Pancreas (tissue), 10 donors: ENCODE measurements at regions not wholly inside any gene's neighbourhood (a gene's known extent, or its start where the extent isn't known, plus 50 kb on each side); places are given as distances from the start of the nearest gene placed in this dataset.

Source experiments
- ATAC-seq, 4 donors: fragments of 200-7000 bp; cut with Tn5 transposase; one replicate each; pipeline versions ENCODE4 v1.8.0 to v1.9.1; 2020; ENCODE audit warnings: mild to moderate bottlenecking in 4 of 4, moderate library complexity in 4 of 4
- DNase-seq, 6 donors: peaks; one replicate each; pipeline ENCODE4 v3.0.0-alpha.2; 2020
- FAIRE-seq: peaks from 2 replicates; lab custom pipeline; 2012; peaks lifted over from hg19 to GRCh38; lab: Jason Lieb, UNC
- H3K27ac ChIP-seq, 4 donors: fragments of 200-600 bp; sonication (generic); 1 replicate in 3 of 4; 2 replicates in 1 of 4; pipeline versions ENCODE4 v1.5.0 to v1.8.0; 2020
- H3K27me3 ChIP-seq, 4 donors: fragments of 200-600 bp; one replicate each; pipeline ENCODE4 v1.8.0; 2021
- H3K36me3 ChIP-seq, 3 donors: fragments of 200-600 bp; sonication (generic) in 1 of 3; one replicate each; pipeline versions ENCODE4 v1.5.0 to v1.8.0; 2020 to 2021
- H3K4me1 ChIP-seq, 3 donors: fragments of 200-600 bp; one replicate each; pipeline ENCODE4 v1.8.0; 2021
- H3K4me3 ChIP-seq, 4 donors: fragments of 200-600 bp; sonication (generic) in 2 of 4; one replicate each; pipeline versions ENCODE4 v1.5.0 to v1.8.0; 2020 to 2021
- H3K9me3 ChIP-seq, 4 donors: fragments of 200-600 bp; one replicate each; pipeline ENCODE4 v1.8.0; 2021
- WGBS, 2 donors: extraction: QIAGEN DNeasy Blood & Tissue Kit; methylation state at CpG; one replicate each; pipeline ENCODE4 v1.1.7; 2013; 5-methylcytosine and 5-hydroxymethylcytosine counted together
- intact Hi-C, 3 donors: fragments of 100-400 bp; cut with DNase I; formaldehyde crosslinking; loops; one replicate each; pipeline versions ENCODE4 v1.11.1 to v1.14.2; 2022
- TF ChIP-seq, protein P1 (sequence below), 4 donors: fragments of 200-600 bp; sonication (generic) in 3 of 4; IDR thresholded peaks; one replicate each; pipeline versions ENCODE4 v1.5.0 to v1.8.0; 2021; ENCODE audit warnings: antibody characterized with exemption in 4 of 4
- donor health status: healthy with polysubstance abuse.
- donor health status: DM: no; HTN: no; CAD: no; lungs with moderate emphysema.
- donor health status: DM: no; HTN: no; CAD: no.
- donor health status: control.
- donor health status: control.
- donor health status: Bipolar disorder and iron deficiency.
- donor health status: DM: yes; HTN: yes; CAD: no.
- donor health status: DM: no; HTN: no; CAD: no.
- donor health status: DM: no; HTN: no; CAD: no.
- donor health status: DM: yes; HTN: yes; CAD: no.

DNA sequence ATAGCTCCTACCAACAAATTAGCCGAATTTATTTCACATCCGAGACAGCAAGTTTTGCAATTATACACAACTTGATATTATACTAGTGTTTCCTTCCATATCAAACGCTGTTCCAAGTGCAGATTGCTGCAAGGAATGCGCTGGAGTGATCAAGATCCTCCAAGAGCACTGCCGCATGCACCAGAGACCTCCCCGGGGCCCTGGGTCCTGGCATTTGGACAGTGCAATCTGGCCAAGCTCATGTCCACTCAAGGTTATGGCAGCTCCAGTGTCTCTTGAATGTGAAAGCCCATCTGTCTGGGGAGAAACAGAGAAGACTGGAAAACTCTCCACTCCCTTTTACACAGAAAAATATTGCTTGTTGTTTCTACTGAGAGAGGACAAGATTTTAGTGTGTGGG is 111.9 kb downstream of the HSPH1 start:
- DNase-seq = no peak
- Histone ChIP-seq H3K9me3 (no peaks in the 10 kb centered on the region), H3K27me3 (no peaks in the 10 kb centered on the region), H3K4me1 (peaks cover 0 to 4% (median 0%) of the 10 kb centered on the region in 3 donors), H3K36me3 (no peaks in the 10 kb centered on the region), H3K4me3 (no peak overlapping the region), H3K27ac (no peak overlapping the region)
- TF ChIP-seq, protein P1, sequence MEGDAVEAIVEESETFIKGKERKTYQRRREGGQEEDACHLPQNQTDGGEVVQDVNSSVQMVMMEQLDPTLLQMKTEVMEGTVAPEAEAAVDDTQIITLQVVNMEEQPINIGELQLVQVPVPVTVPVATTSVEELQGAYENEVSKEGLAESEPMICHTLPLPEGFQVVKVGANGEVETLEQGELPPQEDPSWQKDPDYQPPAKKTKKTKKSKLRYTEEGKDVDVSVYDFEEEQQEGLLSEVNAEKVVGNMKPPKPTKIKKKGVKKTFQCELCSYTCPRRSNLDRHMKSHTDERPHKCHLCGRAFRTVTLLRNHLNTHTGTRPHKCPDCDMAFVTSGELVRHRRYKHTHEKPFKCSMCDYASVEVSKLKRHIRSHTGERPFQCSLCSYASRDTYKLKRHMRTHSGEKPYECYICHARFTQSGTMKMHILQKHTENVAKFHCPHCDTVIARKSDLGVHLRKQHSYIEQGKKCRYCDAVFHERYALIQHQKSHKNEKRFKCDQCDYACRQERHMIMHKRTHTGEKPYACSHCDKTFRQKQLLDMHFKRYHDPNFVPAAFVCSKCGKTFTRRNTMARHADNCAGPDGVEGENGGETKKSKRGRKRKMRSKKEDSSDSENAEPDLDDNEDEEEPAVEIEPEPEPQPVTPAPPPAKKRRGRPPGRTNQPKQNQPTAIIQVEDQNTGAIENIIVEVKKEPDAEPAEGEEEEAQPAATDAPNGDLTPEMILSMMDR (IDR thresholded peaks at IDR 0.05) = no peak
- no peak for ATAC-seq
- intact Hi-C loops = no loop called here
- WGBS, 2 donors = 50 to 73% methylated on average over 6 of the region's 6 CpGs
- FAIRE-seq = no peak

GRCh38 chr13:31049083-31049482 is 112.6 kb downstream of the HSPH1 start:
- WGBS, 2 donors = 63 to 79% methylated on average over 4 of the region's 4 CpGs
- ATAC-seq = no peak
- Histone ChIP-seq H3K9me3 (no peaks in the 10 kb centered on the region), H3K4me1 (peaks cover 0 to 4% (median 0%) of the 10 kb centered on the region in 3 donors), H3K27ac (no peak overlapping the region), H3K36me3 (no peaks in the 10 kb centered on the region), H3K4me3 (no peak overlapping the region), H3K27me3 (no peaks in the 10 kb centered on the region)
- DNase-seq = no peak
- TF ChIP-seq, protein P1 (IDR thresholded peaks at IDR 0.05) = no peak
- FAIRE-seq = no peak
- intact Hi-C loops = no loop called here

DNA sequence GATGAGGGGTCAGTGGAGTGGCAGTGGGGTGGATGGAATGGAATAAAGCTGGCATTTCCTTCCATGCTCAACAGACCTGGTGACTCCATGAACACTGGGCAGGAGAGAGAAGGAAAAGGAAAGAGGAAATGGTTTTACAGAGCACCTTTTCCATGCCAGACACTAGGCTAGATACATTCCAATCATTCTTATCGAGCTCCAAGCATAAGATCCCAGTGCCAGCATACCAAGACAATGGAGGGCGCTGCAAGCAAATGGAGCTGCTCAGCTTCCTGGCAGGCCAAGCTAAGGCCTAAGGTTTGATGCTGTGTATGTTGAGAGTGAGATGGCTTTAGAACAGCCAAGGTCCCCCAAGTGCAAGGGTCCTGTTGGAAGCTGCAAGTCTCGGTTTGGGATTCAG is 113.2 kb downstream of the HSPH1 start:
- no peaks in the 10 kb centered on the region for H3K27me3 ChIP-seq
- intact Hi-C loops = no loop called here
- no peak for ATAC-seq
- FAIRE-seq = no peak
- TF ChIP-seq, protein P1 (IDR thresholded peaks at IDR 0.05) = no peak
- peaks cover 0 to 4% (median 0%) of the 10 kb centered on the region in 3 donors for H3K4me1 ChIP-seq
- H3K27ac ChIP-seq = no peak overlapping the region
- no peak overlapping the region for H3K4me3 ChIP-seq
- H3K36me3 ChIP-seq = no peaks in the 10 kb centered on the region
- 51 to 62% methylated on average over 3 of the region's 3 CpGs for WGBS, 2 donors
- no peaks in the 10 kb centered on the region for H3K9me3 ChIP-seq
- DNase-seq = no peak

- TF ChIP-seq, protein P1 (IDR thresholded peaks at IDR 0.05) = no peak
- peaks cover 0 to 4% (median 0%) of the 10 kb centered on the region in 3 donors for H3K4me1 ChIP-seq
- ATAC-seq (peak in 1 of 4 donors; percentile 18), DNase-seq (no peak), FAIRE-seq (no peak)
- intact Hi-C loops = no loop called here
- H3K27ac ChIP-seq = no peak overlapping the region
- H3K27me3 ChIP-seq = no peaks in the 10 kb centered on the region
- no peak overlapping the region for H3K4me3 ChIP-seq
- 49 to 60% methylated on average over 16 of the region's 16 CpGs for WGBS, 2 donors
- H3K36me3 ChIP-seq = no peaks in the 10 kb centered on the region
- H3K9me3 ChIP-seq = no peaks in the 10 kb centered on the region
Observed at GRCh38 chr13:31046711-31047279, 114.3 kb downstream of the TEX26 start.

DNA sequence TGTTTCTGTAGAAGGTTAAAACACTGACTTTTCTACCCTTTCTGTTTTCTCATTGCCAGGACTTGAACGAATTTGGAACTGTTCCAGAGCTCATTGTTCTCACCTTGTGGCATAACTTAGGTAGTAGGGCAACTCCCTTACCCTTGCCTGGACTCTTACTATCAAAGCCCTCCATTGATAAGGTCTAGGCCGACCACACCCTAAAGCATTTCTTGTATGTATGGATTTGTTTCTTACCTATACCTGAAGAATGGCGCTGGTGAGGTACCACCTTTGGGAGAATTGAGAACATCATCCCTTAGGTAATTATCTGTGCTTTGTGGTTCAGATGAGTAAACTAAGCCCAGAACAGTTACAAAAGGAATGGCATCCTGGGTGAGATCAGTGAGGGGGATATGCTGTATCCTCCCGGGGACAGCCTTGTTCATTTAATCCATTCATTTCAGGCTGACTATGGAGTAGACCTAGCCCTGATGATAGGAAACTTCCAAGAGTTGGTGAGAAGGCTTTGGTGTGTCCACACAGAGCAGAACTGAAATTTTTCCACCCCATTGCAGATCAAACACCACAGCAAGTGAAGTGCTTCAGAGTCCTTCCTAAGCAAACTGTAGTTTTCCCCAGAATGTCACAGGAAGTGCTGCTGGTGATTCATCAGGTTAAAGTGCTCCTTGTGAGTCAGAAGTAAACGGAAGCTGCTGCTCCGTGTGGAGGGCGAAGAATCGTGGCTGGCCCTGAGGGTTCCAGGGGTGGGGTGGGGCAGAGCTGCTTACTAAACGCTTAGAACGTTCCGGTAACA is 113.0 kb downstream of the TEX26 start:
- Histone ChIP-seq H3K4me1 (peaks cover 0 to 4% (median 0%) of the 10 kb centered on the region in 3 donors), H3K9me3 (no peaks in the 10 kb centered on the region), H3K4me3 (no peak overlapping the region), H3K36me3 (no peaks in the 10 kb centered on the region), H3K27ac (peak overlapping the region in 2 of 4 donors; percentile 1 to 10), H3K27me3 (no peaks in the 10 kb centered on the region)
- DNase-seq (peak in 1 of 6 donors; percentile 15), ATAC-seq (peak in 3 of 4 donors; percentile 53 to 72 (median 60)), FAIRE-seq (no peak)
- 58 to 62% methylated on average over 11 of the region's 11 CpGs for WGBS, 2 donors
- TF ChIP-seq, protein P1 (IDR thresholded peaks at IDR 0.05) = no peak
- intact Hi-C loops = no loop called here
